ENCODE measurements at regions not wholly inside any gene's neighbourhood (a gene's known extent, or its start where the extent isn't known, plus 50 kb on each side); places are given as distances from the start of the nearest gene placed in this dataset.

GRCh38 chr18:34600874-34601656 lies 109.0 kb upstream of the DTNA start:
- TF ChIP-seq FOXA1 (IDR thresholded peaks at IDR 0.05) = no peak
- TF ChIP-seq FOXA1 (CRISPR knock-in tag; IDR thresholded peaks at IDR 0.05) = no peak
- no peak for TF ChIP-seq JUND (CRISPR knock-in tag; IDR thresholded peaks at IDR 0.05)
- no peak for TF ChIP-seq BRCA1 (CRISPR knock-in tag; IDR thresholded peaks at IDR 0.05)
